Adipose tissue (tissue), 3 donors: ENCODE measurements at regions not wholly inside any gene's neighbourhood (a gene's known extent, or its start where the extent isn't known, plus 50 kb on each side); places are given as distances from the start of the nearest gene placed in this dataset.
"Not testable (repeated sequence)": the region's sequence is repeated elsewhere in the genome, so short reads cannot be mapped to it uniquely, and the experiment has no call there.

Source experiments
- H3K27ac ChIP-seq: one replicate; pipeline ENCODE4 v1.5.1; 2013; ENCODE audit warnings: low read depth, low read length
- WGBS, 3 donors: extraction: QIAGEN DNeasy Blood & Tissue Kit; methylation state at CpG; one replicate each; pipeline ENCODE4 v1.1.7; 2013; 5-methylcytosine and 5-hydroxymethylcytosine counted together
- donor health status: healthy with polysubstance abuse.
- donor health status: Bipolar disorder and iron deficiency.
- donor health status: healthy.

DNA sequence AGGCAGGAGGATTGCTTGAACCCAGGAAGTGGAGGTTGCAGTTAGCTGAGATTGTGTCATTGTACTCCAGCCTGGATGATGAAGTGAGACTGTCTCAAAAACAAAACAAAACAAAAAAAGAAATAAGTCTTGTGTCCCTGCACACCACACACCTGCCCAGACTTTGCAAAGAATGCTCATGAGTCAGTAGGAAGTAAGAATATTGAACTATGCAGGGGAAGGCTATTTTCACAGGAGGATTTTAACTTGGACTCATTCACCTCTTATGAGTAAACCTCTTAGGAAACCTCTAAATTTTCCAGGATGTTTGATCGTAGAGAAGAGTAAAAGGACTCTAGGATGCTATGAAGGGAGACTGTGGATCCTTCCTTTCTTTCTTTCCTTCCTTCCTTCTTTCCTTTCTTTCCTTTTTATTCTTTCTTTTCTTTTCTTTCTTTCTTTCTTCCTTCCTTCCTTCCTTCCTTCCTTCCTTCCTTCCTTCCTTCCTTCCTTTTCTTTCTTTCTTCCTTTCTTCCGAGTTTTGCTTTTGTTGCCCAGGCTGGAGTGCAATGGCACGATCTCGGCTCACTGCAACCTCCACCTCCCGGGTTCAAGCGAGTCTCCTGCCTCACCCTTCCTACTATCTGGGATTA lies 96.7 kb upstream of the CLINT1 start:
- no peak overlapping the region for H3K27ac ChIP-seq
- 90 to 91% (median 91%) methylated on average over 6 of the region's 6 CpGs for WGBS, 3 donors

DNA sequence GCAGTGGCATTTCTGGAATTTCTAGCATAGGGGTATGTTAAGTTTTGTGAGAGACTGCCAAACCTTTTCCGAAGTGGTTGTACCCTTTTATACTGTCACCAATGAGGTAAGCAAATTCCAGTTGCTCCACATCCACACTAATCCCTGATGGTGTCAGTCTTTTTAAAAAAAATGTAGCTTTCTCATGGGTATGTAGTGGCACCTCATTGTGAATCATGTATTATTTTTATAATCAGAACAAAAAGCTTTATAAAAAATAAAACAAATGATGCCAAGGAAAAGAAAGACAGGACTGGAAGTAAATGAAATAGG lies 93.4 kb upstream of the CLINT1 start:
- WGBS, 3 donors = 75 to 97% (median 96%) methylated on average over 1 of the region's 1 CpG
- no peak overlapping the region for H3K27ac ChIP-seq

DNA sequence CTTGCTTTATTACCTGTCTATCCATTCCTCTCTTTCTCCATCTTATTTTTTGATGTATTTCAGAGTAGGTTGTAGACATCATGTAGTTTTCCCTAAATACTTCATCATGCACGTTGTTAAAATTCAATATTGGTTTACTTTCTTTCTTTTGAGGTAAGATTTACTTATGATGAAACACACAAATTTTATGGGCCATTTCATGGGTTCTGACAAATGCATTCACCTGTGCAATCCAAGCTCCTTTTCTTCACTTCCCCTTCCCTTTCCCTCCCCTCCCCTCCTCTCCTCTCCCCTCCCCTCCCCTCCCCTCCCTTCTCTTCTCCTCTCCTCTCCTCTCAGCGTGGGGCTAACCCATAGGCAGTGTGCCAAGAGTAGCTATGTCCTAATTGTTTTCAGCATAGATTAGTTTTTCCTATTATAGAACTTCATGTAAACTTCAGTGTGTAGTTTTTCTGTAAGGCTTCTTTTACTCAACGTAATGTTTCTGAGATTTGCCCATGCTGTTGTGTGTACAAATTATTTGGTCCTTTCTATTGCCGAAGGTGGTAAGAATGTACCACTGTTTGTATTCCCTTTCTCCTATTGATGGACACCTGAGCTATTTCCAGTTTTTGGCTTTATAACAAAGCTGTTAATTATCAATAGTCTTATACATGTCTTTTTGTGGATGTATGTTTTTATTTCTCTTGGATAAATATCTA lies 92.9 kb upstream of the CLINT1 start:
- H3K27ac ChIP-seq = no peak overlapping the region
- WGBS, 3 donors = 43 to 77% (median 66%) methylated on average over 4 of the region's 4 CpGs

DNA sequence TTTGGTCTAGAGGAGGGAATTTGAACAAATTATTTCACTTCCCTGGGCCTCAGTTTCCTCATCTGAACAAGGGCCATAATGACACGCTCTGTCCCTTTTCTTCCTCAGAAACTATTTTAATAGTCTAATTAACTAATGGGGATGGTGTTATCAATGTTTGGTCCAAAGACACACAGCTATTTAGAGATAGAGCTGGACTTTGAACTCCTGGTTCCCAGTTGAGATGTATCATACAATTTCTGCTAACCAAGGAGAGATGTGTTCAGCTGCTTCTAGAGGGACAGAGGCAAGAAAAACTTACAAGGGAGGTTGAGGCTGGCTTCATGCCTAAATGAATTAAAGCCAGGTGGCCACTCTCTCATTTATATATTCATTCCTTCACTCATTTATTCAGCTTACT lies 90.6 kb upstream of the CLINT1 start:
- WGBS, 3 donors = 63 to 98% (median 90%) methylated on average over 1 of the region's 1 CpG
- H3K27ac ChIP-seq = no peak overlapping the region

DNA sequence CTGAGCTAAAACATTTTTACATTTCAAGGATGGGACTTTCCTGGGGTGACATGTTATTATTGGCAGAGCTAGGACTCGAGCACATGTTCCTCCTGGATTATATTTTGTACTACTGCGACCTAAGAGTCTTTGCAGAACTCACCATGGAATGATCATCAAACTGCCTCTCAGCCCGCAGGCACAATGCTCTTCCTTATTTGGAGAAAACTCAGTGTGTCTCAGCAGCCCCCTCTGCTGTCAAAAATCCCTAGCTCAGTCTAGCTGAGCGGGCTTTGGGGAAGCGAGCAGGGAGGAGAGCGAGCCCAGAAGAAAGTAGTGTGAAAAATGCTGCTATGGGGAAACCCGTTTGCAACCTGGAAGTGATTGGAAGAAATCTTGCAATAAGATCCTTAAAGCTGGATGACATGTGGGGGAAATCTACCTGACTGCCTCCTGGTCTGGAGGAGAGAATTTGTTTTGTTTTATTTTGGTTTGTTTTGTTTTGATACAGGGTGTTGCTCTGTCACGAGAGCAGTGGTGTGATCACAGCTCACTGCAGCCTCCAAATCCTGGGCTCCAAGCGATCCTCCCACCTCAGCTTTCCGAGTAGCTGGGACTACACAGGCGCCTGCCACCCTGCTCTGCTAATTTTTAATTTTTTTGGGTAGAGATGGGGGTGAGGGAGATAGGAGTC lies 89.9 kb upstream of the CLINT1 start:
- no peak overlapping the region for H3K27ac ChIP-seq
- WGBS, 3 donors = 13 to 15% (median 14%) methylated on average over 11 of the region's 11 CpGs

DNA sequence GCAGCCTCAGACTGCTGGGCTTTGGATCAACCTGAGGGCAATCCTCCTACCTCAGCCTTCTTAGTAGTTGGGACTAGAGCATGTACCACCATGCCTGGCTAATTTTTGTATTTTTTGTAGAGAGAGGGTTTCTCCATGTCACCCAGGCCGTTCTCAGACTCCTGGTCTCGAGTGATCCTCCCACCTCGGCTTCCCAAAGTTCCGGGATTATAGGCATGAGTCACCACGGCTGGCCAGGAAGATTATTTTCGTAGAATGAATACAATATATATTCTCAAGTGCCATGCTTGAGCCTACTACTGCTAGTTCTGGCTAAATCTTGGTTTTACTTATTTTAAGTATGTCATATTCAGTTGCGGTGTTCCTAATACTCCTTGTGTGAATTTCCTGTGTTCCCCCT lies 88.2 kb upstream of the CLINT1 start:
- 83 to 90% (median 85%) methylated on average over 7 of the region's 7 CpGs for WGBS, 3 donors
- H3K27ac ChIP-seq = no peak overlapping the region

DNA sequence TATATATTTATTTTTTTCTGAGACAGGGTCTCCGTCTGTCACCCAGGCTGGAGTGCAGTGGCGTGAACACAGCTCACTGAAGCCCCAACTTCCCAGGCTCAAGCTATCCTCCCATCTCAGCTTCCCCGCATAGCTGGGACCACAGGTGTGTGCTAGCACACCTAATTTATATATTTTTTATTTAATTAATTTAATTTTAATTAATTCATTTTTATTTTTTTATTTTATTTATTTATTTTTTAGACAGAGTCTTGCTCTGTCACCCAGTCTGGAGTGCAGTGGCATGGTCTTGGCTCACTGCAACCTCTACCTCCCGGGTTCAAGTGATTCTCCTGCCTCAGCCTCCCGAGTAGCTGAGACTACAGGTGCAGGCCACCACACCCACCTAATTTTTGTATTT lies 86.9 kb upstream of the CLINT1 start:
- H3K27ac ChIP-seq = not testable (repeated sequence)
- WGBS, 3 donors = 78 to 90% (median 84%) methylated on average over 5 of the region's 5 CpGs

DNA sequence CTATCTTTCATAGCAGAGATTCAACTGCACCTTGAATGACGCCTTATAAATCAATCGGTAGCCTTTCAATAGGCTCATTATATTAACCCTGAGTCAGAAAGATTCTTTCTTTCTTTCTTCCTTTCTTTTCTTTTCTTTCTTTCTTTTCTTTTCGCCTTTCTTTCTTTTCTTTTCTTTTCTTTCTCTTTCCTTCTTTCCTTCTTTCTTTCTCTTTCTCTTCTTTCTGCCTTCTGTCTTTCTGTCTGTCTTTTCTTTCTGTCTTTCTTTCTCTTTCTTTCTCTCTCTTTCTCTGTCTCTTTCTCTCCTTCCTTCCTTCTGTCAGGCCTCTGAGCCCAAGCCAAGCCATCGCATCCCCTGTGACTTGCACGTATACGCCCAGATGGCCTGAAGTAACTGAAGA lies 86.0 kb upstream of the CLINT1 start:
- no peak overlapping the region for H3K27ac ChIP-seq
- 86 to 89% (median 88%) methylated on average over 6 of the region's 6 CpGs for WGBS, 3 donors

DNA sequence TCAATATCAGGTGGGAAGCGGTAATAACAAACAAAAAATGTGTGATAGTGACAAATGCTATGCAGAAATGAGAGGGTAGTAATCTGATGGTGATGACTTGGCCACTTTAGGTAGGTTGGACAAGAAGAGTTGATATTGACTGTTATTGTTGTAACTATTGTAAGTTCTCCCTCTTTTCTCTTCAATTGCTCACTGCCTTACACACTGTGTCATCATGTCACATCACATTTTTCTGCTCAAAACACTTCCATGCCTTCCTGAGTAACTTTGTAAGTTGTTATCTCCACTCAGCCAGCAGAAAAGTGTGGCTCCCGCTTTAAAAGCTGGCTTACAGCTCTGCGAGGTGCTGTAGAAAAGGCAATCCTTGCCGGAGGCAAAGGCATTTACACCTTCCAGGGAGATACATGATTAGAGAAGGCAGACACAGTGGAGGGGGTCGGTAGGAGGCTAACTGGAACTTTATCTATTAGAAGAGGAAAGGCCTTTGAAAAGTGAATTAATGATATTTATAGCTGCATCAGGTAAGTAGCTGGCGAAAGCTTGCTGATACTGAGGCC lies 85.2 kb upstream of the CLINT1 start:
- no peak overlapping the region for H3K27ac ChIP-seq
- 68 to 81% (median 76%) methylated on average over 6 of the region's 6 CpGs for WGBS, 3 donors

DNA sequence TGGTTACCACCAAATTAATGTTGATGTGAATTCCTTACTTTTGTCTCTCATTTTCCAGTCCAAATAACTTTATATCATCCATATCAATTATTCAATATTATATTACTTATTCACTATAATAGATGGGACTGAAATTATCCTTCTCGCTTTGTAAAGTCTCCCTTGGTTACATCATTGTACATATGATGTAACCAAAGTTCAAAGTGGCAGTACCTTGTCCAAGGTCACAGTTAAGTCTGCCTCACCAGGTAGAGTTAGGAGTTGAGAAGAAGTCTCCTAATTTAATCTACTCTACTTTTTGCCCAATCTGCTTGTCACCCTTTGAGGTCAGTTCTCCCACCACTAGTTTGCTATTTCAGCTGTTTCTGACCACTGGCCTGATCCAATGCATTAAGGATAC lies 83.7 kb upstream of the CLINT1 start:
- H3K27ac ChIP-seq = no peak overlapping the region
- 44 to 91% (median 88%) methylated on average over 1 of the region's 1 CpG for WGBS, 3 donors

DNA sequence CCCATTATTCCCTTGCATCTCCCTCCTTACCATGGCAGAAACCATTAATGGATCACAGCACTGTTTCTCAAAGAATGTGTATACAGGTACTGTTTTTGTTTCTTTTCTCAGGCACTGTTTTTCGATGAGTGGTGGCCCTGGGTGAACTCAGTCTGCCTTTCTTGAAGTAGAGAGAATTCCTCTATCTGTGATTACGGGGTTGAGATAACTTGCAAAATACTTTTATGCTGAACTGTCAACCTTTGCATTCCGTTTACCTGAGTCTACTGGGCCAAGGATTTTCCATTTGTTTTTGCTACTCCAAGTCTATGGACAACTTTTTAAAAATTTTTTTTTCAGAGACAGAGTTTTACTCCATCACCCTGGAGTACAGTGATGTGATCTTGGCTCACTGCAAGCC lies 82.7 kb upstream of the CLINT1 start:
- WGBS, 3 donors = 80 to 89% (median 86%) methylated on average over 3 of the region's 3 CpGs
- H3K27ac ChIP-seq = no peak overlapping the region

DNA sequence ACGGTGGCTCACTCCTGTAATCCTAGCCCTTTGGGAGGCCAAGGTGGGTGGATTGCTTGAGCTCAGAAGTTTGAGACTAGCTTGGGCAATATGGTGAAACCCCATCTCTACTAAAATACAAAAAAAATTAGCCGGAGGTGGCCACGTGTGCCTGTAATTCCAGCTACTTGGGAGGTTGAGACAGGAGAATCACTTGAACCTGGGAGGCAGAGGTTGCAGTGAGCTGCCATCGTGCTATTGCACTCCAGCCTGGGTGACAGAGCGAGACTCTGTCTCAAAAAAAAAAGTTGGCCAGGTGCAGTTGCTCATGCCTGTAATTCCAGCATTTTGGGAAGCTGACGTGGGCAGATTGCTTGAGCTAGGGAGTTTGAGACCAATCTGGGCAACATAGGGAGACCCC lies 79.2 kb upstream of the CLINT1 start:
- 87 to 93% (median 92%) methylated on average over 6 of the region's 6 CpGs for WGBS, 3 donors
- H3K27ac ChIP-seq = not testable (repeated sequence)

DNA sequence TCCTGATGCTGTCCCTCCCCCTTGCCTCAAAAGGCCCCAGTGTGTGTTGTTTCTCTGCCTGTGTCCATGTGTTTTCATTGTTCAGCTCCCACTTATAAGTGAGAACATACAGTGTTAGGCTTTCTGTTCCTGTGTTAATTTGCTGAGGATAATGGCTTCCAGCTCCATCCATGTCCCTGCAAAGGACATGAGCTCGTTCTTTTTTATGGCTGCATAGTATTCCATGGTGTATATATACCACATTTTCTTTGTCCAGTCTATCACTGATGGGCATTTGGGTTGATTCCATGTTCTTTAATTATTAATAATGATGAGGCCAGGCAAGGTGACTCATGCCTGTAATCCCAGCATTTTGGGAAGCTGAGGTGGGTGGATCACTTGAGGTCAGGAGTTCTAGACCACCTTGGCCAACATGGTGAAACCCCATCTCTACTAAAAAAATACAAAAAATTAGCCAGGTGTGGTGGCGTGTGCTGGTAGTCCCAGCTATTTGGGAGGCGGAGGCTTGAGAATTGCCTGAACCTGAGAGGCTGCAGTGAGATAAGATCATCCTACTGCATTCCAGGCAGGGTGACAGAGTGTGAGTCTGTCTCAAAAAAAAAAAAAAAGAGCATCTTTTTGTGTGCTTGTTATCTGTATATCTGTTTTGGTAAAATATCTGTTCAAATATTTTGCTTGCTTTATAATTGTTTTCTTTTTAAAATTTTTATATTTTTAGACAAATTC lies 78.0 kb upstream of the CLINT1 start:
- WGBS, 3 donors = 85 to 95% (median 93%) methylated on average over 3 of the region's 3 CpGs
- H3K27ac ChIP-seq = not testable (repeated sequence)

DNA sequence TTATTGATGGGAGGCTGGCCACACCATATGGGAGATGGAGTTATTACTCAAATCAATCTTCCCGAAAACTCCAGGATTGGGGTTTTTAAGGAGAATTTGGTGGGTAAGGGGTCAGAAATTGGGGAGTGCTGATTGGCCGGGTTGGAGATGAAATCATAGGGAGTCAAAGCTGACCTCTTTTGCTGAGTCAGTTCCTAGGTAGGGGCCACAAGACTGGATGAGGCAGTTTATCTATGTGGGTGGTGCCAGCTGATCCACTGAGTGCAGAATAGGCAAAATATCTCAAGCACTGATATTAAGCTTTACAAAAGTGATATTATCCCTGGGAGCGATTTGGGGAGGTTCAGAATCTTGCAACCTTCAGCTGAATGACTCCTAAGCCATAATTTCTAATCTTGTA lies 75.7 kb upstream of the CLINT1 start:
- no peak overlapping the region for H3K27ac ChIP-seq
- 96 to 99% (median 96%) methylated on average over 3 of the region's 3 CpGs for WGBS, 3 donors

DNA sequence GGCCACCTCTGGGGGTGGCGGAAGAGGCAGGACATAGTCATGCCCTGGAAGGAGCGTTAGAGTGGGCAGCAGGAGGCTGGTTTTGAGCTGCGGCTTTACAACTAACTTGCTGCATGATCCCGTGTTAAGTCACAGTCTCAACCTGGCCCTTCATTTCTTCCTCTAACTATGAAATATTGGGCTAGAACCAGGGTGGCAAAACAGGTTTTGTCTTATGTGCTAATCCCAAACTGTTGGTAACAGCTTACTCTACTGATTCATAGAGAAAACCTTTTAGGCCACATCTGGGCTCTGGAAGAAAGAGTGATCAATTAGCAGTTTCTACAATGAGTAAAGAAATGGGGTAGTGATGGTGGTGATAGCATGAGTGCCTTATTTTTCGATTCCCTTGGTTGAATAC lies 74.1 kb upstream of the CLINT1 start:
- WGBS, 3 donors = 88 to 95% (median 95%) methylated on average over 5 of the region's 5 CpGs

DNA sequence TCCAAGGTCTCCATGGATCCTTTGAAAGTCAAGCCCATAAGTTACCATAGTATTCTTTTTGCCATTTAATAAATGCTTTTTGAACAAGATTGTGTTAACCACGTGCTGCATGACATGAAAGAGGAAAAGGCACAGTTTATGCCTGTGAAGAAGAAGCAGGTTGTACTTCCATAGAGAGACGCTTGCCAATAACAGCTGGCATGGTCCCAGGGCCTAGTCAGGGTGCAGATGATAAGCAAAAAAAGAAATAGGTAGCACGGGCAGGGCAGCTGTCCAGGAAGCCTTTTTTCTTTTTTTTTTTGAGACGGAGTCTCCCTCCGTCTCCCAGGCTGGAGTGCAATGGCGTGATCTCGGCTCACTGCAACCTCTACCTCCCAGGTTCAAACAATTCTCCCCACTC lies 71.8 kb upstream of the CLINT1 start:
- 13 to 49% (median 43%) methylated on average over 7 of the region's 7 CpGs for WGBS, 3 donors
- no peak overlapping the region for H3K27ac ChIP-seq

More for the DNA sequence above, 74.1 kb upstream of the CLINT1 start:
- no peak overlapping the region for H3K27ac ChIP-seq

DNA sequence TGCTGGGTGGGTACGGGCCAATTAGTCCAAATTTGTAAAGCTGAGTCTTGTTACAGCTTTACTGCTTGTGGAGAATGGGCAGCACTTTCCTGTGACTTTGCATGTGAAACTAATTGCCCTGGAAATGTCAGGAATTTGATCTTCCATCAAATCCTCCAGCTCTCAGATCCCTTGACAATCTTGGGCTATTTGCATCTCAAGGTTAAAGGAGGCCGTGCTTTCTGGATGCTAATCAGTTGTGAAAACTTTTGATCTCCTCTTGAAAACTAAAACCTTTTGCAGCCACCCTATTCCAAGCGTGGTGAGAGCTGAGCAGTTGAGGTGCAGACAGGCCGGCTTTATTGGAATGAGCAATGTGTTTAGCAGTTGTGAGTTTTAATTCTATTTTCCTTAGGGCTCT lies 68.0 kb upstream of the CLINT1 start:
- WGBS, 3 donors = 75 to 83% (median 77%) methylated on average over 4 of the region's 4 CpGs
- H3K27ac ChIP-seq = no peak overlapping the region

DNA sequence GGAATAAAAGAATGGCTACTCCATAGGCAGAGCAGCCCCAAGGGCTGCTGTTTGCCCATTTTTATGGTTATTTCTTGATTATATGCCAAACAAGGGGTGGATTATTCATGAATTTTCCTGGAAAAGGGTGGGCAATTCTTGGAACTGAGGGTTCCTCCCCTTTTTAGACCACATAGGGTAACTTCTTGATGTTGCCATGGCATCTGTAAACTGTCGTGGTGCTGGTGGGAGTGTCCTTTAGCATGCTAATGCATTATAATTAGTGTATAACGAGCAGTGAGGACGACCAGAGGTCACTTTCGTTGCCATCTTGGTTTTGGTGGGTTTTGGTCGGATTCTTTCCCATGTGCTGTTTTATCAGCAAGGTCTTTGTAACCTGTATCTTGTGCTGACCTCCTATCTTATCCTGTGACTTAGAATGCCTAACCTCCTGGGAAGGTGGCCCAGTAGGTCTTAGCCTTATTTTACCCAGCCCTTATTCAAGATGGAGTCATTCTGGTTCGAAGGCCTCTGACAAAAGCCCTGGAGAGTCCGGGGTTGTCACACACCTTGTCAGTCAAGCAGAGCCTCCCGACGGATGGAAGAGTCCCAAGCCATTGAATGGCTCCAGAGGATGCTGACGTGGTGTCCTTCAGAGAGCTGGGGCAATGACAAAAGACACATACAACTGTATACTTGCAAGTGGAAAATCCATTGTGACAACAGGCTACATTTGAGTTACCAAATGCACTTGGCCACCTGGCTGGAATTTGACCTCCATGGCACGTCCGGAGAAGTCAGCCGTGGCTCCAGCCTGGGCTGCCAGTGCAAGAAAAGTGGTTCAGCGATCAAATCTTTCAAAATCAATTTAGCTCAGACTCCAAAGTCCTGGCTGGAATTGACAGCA lies 67.1 kb upstream of the CLINT1 start:
- no peak overlapping the region for H3K27ac ChIP-seq
- WGBS, 3 donors = 72 to 84% (median 81%) methylated on average over 14 of the region's 14 CpGs
